Vagina (tissue), 2 donors: ENCODE measurements at regions not wholly inside any gene's neighbourhood (a gene's known extent, or its start where the extent isn't known, plus 50 kb on each side); places are given as distances from the start of the nearest gene placed in this dataset.

Experiments
- DNase-seq, 2 donors: peaks; one replicate each; pipeline ENCODE4 v3.0.0-alpha.2; 2017; ENCODE audit errors: extremely low spot score in 2 of 2
- H3K27ac ChIP-seq: fragments of 200-600 bp; sonication (generic); one replicate; pipeline ENCODE4 v1.5.1; 2019
- H3K27me3 ChIP-seq: fragments of 200-600 bp; sonication (generic); one replicate; pipeline ENCODE4 v1.5.1; 2019
- H3K36me3 ChIP-seq, 2 donors: fragments of 200-600 bp; sonication (generic); one replicate each; pipeline ENCODE4 v1.5.1; 2017 to 2019
- H3K4me1 ChIP-seq: fragments of 200-600 bp; sonication (generic); one replicate; pipeline ENCODE4 v1.5.1; 2019
- H3K4me3 ChIP-seq, 2 donors: fragments of 200-600 bp; sonication (generic); 1 replicate in 1 of 2; 2 replicates in 1 of 2; pipeline ENCODE4 v1.5.1; 2016 to 2019
- H3K9me3 ChIP-seq: fragments of 200-600 bp; sonication (generic); one replicate; pipeline ENCODE4 v1.5.1; 2019
- POLR2A ChIP-seq, 2 donors: fragments of 450-650 bp; IDR thresholded peaks; one replicate each; pipeline ENCODE4 v1.6.1; 2017; ENCODE audit warnings: antibody characterized with exemption in 2 of 2, mild to moderate bottlenecking in 2 of 2, moderate library complexity in 2 of 2
- POLR2AphosphoS5 ChIP-seq, 2 donors: sonication (generic); formaldehyde crosslinking; IDR thresholded peaks; one replicate each; pipeline ENCODE4 v1.9.0; 2017; ENCODE audit warnings: antibody characterized with exemption in 2 of 2, mild to moderate bottlenecking in 2 of 2, low read depth in 1 of 2; ENCODE audit not compliant: insufficient read depth in 1 of 2
- intact Hi-C: fragments of 100-400 bp; cut with DNase I; formaldehyde crosslinking; loops from one replicate; pipeline ENCODE4 v1.15.1; 2023
- TF ChIP-seq, protein P1 (sequence below), 3 experiments: fragments of 450-650 bp in 2 of 3; fragments of 200-600 bp in 1 of 3; sonication (generic) in 1 of 3; IDR thresholded peaks; one replicate each; pipeline ENCODE4 v1.5.1; 2017 to 2019; ENCODE audit warnings: antibody characterized with exemption in 3 of 3, mild to moderate bottlenecking in 2 of 3, moderate library complexity in 2 of 3

DNA sequence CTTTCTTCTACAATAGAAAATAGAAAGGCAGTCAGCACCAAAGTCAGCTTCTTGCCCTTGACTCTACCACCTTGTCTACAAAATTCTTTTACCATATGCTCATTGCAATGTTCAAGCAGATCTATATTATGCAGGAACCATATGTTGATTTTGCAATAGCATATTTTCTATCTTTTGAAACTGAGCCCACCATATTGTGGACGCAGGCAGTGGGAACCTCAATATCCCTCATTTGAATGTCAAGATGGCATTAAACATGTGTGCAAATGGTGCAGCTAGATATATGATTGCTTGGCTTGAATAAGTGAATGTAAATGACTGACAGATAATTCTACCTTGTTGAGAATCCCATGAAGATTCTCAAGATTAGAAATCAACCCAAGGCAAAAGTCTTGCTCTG lies 412.7 kb upstream of the FSHR start:
- no peak overlapping the region for H3K27ac ChIP-seq
- TF ChIP-seq POLR2AphosphoS5 (IDR thresholded peaks at IDR 0.05; ENCODE audit: insufficient read depth in 1 of 2, low read depth in 1 of 2) (no peak), POLR2A (IDR thresholded peaks at IDR 0.05) (no peak)
- TF ChIP-seq, protein P1, sequence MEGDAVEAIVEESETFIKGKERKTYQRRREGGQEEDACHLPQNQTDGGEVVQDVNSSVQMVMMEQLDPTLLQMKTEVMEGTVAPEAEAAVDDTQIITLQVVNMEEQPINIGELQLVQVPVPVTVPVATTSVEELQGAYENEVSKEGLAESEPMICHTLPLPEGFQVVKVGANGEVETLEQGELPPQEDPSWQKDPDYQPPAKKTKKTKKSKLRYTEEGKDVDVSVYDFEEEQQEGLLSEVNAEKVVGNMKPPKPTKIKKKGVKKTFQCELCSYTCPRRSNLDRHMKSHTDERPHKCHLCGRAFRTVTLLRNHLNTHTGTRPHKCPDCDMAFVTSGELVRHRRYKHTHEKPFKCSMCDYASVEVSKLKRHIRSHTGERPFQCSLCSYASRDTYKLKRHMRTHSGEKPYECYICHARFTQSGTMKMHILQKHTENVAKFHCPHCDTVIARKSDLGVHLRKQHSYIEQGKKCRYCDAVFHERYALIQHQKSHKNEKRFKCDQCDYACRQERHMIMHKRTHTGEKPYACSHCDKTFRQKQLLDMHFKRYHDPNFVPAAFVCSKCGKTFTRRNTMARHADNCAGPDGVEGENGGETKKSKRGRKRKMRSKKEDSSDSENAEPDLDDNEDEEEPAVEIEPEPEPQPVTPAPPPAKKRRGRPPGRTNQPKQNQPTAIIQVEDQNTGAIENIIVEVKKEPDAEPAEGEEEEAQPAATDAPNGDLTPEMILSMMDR (IDR thresholded peaks at IDR 0.05), result no peak

DNA sequence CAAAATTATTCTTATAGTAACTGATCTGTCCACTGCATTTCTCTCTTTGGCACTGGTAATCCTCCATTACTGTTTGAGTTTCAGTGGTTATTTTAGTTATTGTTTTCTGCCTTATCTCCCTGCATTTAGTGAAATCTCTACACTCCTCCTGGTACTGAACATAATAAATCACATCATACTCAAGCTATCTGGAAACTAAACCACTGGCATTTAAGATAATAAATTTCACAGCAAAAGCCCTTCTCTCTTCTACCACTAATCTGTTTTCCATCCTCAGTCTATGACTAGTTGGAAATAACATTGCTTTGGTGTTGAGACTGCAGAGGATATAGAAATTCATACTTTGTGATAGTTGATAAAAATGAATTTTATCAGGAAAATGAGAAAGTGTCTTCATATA lies 399.3 kb upstream of the FSHR start:
- Histone ChIP-seq H3K27me3 (no peaks in the 10 kb centered on the region), H3K4me1 (no peaks in the 10 kb centered on the region), H3K27ac (no peak overlapping the region), H3K4me3 (no peak overlapping the region), H3K36me3 (no peaks in the 10 kb centered on the region), H3K9me3 (no peaks in the 10 kb centered on the region)
- TF ChIP-seq POLR2AphosphoS5 (IDR thresholded peaks at IDR 0.05; ENCODE audit: insufficient read depth in 1 of 2, low read depth in 1 of 2) (no peak), POLR2A (IDR thresholded peaks at IDR 0.05) (no peak)
- TF ChIP-seq, protein P1 (IDR thresholded peaks at IDR 0.05), result no peak
- intact Hi-C loops, result no loop called here
- no peak for DNase-seq

More for the DNA sequence above, 412.7 kb upstream of the FSHR start:
- Histone ChIP-seq H3K4me3 (no peak overlapping the region), H3K9me3 (no peaks in the 10 kb centered on the region), H3K36me3 (no peaks in the 10 kb centered on the region), H3K27me3 (no peaks in the 10 kb centered on the region), H3K4me1 (no peaks in the 10 kb centered on the region)
- intact Hi-C loops, result no loop called here
- no peak for DNase-seq

DNA sequence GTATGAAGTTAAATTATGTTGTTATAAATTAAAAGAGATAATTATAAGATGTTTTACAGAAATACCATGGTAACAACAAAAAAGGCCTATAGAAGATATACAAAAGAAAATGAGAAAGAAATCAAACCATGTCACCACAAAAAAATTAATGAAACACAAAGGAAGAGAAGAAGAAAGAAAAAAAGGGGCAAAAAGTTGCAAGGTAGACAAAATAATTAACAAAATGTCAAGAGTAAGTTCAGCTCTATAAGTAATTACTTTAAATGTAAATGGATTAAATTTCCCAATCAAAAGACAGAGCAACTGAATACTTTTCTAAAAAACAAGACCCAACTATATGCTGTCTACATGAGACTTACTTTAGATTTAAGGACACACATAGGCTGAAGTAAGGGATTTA lies 378.4 kb upstream of the FSHR start:
- no peaks in the 10 kb centered on the region for H3K36me3 ChIP-seq
- no peak for DNase-seq
- intact Hi-C loops, result no loop called here
- H3K4me1 ChIP-seq, result no peaks in the 10 kb centered on the region
- H3K9me3 ChIP-seq, result no peaks in the 10 kb centered on the region
- no peaks in the 10 kb centered on the region for H3K27me3 ChIP-seq
- TF ChIP-seq POLR2AphosphoS5 (IDR thresholded peaks at IDR 0.05; ENCODE audit: insufficient read depth in 1 of 2, low read depth in 1 of 2), result no peak
- TF ChIP-seq, protein P1 (IDR thresholded peaks at IDR 0.05), result no peak
- no peak for TF ChIP-seq POLR2A (IDR thresholded peaks at IDR 0.05)
- H3K4me3 ChIP-seq, result no peak overlapping the region
- no peak overlapping the region for H3K27ac ChIP-seq

GRCh38 chr2:49515996-49516782 lies 361.9 kb upstream of the FSHR start:
- Histone ChIP-seq H3K36me3 (no peaks in the 10 kb centered on the region), H3K27ac (no peak overlapping the region), H3K4me3 (no peak overlapping the region), H3K27me3 (no peaks in the 10 kb centered on the region), H3K4me1 (no peaks in the 10 kb centered on the region), H3K9me3 (no peaks in the 10 kb centered on the region)
- no peak for TF ChIP-seq POLR2A (IDR thresholded peaks at IDR 0.05)
- TF ChIP-seq POLR2AphosphoS5 (IDR thresholded peaks at IDR 0.05; ENCODE audit: insufficient read depth in 1 of 2, low read depth in 1 of 2), result no peak
- TF ChIP-seq, protein P1 (IDR thresholded peaks at IDR 0.05), result no peak
- no peak for DNase-seq
- intact Hi-C loops, result no loop called here

GRCh38 chr2:49514201-49514600 lies 359.9 kb upstream of the FSHR start:
- Histone ChIP-seq H3K27ac (no peak overlapping the region), H3K9me3 (no peaks in the 10 kb centered on the region), H3K4me3 (no peak overlapping the region), H3K4me1 (no peaks in the 10 kb centered on the region), H3K27me3 (no peaks in the 10 kb centered on the region), H3K36me3 (no peaks in the 10 kb centered on the region)
- TF ChIP-seq POLR2A (IDR thresholded peaks at IDR 0.05), result no peak
- TF ChIP-seq, protein P1 (IDR thresholded peaks at IDR 0.05), result no peak
- TF ChIP-seq POLR2AphosphoS5 (IDR thresholded peaks at IDR 0.05; ENCODE audit: insufficient read depth in 1 of 2, low read depth in 1 of 2), result no peak
- no peak for DNase-seq
- intact Hi-C loops, result no loop called here
